Common myeloid progenitor, CD34-positive (primary cell): ENCODE measurements at regions not wholly inside any gene's neighbourhood (a gene's known extent, or its start where the extent isn't known, plus 50 kb on each side); places are given as distances from the start of the nearest gene placed in this dataset.

Source experiments
- CTCF ChIA-PET: fragments of 350-600 bp; sonication (Branson Sonifier 250); formaldehyde crosslinking; loops from one replicate; lab custom pipeline; 2021; ENCODE audit warnings: antibody characterized with exemption; lab: Charles Lee
- POLR2A ChIA-PET: fragments of 350-600 bp; sonication (Branson Sonifier 250); formaldehyde crosslinking; loops from one replicate; lab custom pipeline; 2021; ENCODE audit warnings: antibody characterized with exemption; lab: Charles Lee
- DNase-seq, 3 donors: peaks; one replicate each; pipeline versions ENCODE4 v3.0.0 to v3.0.0-alpha.2; 2013
- H3K27ac ChIP-seq, 2 experiments: 1 replicate in 1 of 2; 2 replicates in 1 of 2; pipeline ENCODE4 v1.7.0; 2013; ENCODE audit warnings: inconsistent platforms in 2 of 2, low read length in 2 of 2, mild to moderate bottlenecking in 2 of 2, low read depth in 1 of 2, moderate library complexity in 1 of 2; ENCODE audit not compliant: severe bottlenecking in 2 of 2, insufficient read depth in 1 of 2, poor library complexity in 1 of 2
- H3K27me3 ChIP-seq, 5 experiments: replicated peaks in 2 of 5; 1 replicate in 3 of 5; 2 replicates in 2 of 5; pipeline versions ENCODE4 v1.6.1 to v1.7.0; 2013; ENCODE audit warnings: low read length in 4 of 5, mild to moderate bottlenecking in 2 of 5, moderate library complexity in 2 of 5, inconsistent platforms in 1 of 5; ENCODE audit not compliant: insufficient read depth in 5 of 5, control insufficient read depth in 4 of 5
- H3K36me3 ChIP-seq, 4 experiments: 1 replicate in 2 of 4; 2 replicates in 2 of 4; pipeline versions ENCODE4 v1.6.1 to v1.7.0; 2013; ENCODE audit warnings: low read length in 3 of 4, control low read depth in 1 of 4, mild to moderate bottlenecking in 1 of 4; ENCODE audit not compliant: control insufficient read depth in 4 of 4, insufficient read depth in 4 of 4
- H3K4me1 ChIP-seq, 4 experiments: 1 replicate in 3 of 4; 2 replicates in 1 of 4; pipeline versions ENCODE4 v1.6.1 to v1.7.1; 2013; ENCODE audit warnings: low read length in 3 of 4, mild to moderate bottlenecking in 3 of 4, control low read depth in 1 of 4, inconsistent platforms in 1 of 4, moderate library complexity in 1 of 4; ENCODE audit not compliant: control insufficient read depth in 4 of 4, insufficient read depth in 4 of 4; ENCODE audit errors: control extremely low read depth in 1 of 4
- H3K4me3 ChIP-seq, 7 experiments: 1 replicate in 4 of 7; 2 replicates in 3 of 7; pipeline versions ENCODE4 v1.5.1 to v1.7.0; 2013; ENCODE audit warnings: mild to moderate bottlenecking in 7 of 7, low read length in 6 of 7, moderate library complexity in 6 of 7, inconsistent platforms in 2 of 7, low read depth in 2 of 7, control low read depth in 1 of 7; ENCODE audit not compliant: insufficient read depth in 4 of 7, control insufficient read depth in 1 of 7; ENCODE audit errors: extremely low read depth in 1 of 7
- H3K9me3 ChIP-seq, 5 experiments: 1 replicate in 4 of 5; 2 replicates in 1 of 5; pipeline versions ENCODE4 v1.6.1 to v1.7.1; 2013; ENCODE audit warnings: low read length in 4 of 5, mild to moderate bottlenecking in 2 of 5, inconsistent platforms in 1 of 5, low read depth in 1 of 5, moderate library complexity in 1 of 5; ENCODE audit not compliant: control insufficient read depth in 4 of 5, insufficient read depth in 2 of 5; ENCODE audit errors: control extremely low read depth in 1 of 5
- WGBS: methylation state at CpG from one replicate; pipeline ENCODE4 v1.1.5; 2013; ENCODE audit not compliant: insufficient coverage; 5-methylcytosine and 5-hydroxymethylcytosine counted together

GRCh38 chr5:145557345-145557744 is 277.8 kb downstream of the PRELID2 start:
- POLR2A ChIA-PET, result no interaction called here
- H3K4me3 ChIP-seq, result no peak overlapping the region

GRCh38 chr5:145554399-145554798 is 280.7 kb downstream of the PRELID2 start:
- ChIA-PET CTCF (no interaction called here), POLR2A (no interaction called here)
- no peak for DNase-seq
- Histone ChIP-seq H3K9me3 (no peaks in the 10 kb centered on the region), H3K27me3 (no peaks in the 10 kb centered on the region), H3K4me1 (no peaks in the 10 kb centered on the region), H3K36me3 (no peaks in the 10 kb centered on the region), H3K4me3 (no peak overlapping the region), H3K27ac (no peak overlapping the region)

More at GRCh38 chr5:145557345-145557744, 277.8 kb downstream of the PRELID2 start:
- H3K9me3 ChIP-seq, result no peaks in the 10 kb centered on the region
- 100% methylated on average over 1 of the region's 1 CpG for WGBS
- no peaks in the 10 kb centered on the region for H3K36me3 ChIP-seq
- CTCF ChIA-PET, result no interaction called here
- no peaks in the 10 kb centered on the region for H3K27me3 ChIP-seq
- no peak for DNase-seq
- no peak overlapping the region for H3K27ac ChIP-seq
- no peaks in the 10 kb centered on the region for H3K4me1 ChIP-seq

DNA sequence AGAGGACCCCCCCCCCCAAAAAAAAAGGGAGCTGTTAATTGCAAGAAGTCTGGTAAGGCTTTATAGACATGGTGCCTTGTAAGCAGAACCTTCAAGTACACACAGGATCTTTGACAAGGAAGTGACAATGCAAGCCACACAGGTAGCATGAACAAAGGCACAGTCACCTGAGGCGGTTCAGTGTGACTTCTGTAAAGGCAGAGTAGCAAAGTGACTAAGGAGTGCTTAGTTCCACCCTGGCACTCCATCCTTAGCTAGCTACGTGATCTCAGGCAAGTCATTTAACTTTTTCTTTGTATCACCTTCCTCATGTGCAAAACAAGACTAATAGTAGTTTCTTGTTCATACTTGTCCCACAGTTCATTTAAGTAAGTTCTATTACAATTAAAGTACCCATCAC is 282.0 kb downstream of the PRELID2 start:
- CTCF ChIA-PET, result no interaction called here
- Histone ChIP-seq H3K36me3 (no peaks in the 10 kb centered on the region), H3K27me3 (no peaks in the 10 kb centered on the region), H3K4me1 (no peaks in the 10 kb centered on the region), H3K27ac (no peak overlapping the region), H3K4me3 (no peak overlapping the region), H3K9me3 (no peaks in the 10 kb centered on the region)
- POLR2A ChIA-PET, result no interaction called here
- 100% methylated on average over 1 of the region's 2 CpGs for WGBS
- no peak for DNase-seq

- Histone ChIP-seq H3K4me3 (no peak overlapping the region), H3K27ac (no peak overlapping the region), H3K36me3 (no peaks in the 10 kb centered on the region), H3K9me3 (no peaks in the 10 kb centered on the region), H3K27me3 (no peaks in the 10 kb centered on the region), H3K4me1 (no peaks in the 10 kb centered on the region)
- ChIA-PET CTCF (no interaction called here), POLR2A (no interaction called here)
- 88% methylated on average over 1 of the region's 1 CpG for WGBS
- no peak for DNase-seq
These were observed 283.4 kb downstream of the PRELID2 start for GRCh38 chr5:145551714-145552113.

DNA sequence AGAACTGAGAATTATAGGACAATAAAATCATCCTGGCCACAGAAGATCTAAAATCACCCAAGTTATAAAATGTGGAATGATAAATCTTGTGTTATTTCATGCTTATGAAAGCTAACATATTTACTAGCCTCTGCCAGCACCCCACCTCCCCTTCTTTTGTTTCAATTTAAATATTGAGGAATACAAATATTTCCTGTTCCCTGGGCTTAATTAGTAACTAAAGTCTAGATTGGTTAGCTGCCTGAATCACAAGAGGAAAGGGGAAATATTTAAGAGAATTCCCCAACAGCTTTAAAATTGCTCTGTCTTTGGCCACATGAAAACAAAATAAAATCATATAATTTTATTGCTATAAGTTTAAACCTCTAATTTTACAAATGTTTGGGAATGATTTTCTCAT is 287.0 kb downstream of the PRELID2 start:
- DNase-seq, result no peak
- H3K4me3 ChIP-seq, result no peak overlapping the region
- H3K27me3 ChIP-seq, result no peaks in the 10 kb centered on the region
- no peak overlapping the region for H3K27ac ChIP-seq
- no peaks in the 10 kb centered on the region for H3K9me3 ChIP-seq
- no peaks in the 10 kb centered on the region for H3K36me3 ChIP-seq
- POLR2A ChIA-PET, result no interaction called here
- CTCF ChIA-PET, result no interaction called here
- H3K4me1 ChIP-seq, result no peaks in the 10 kb centered on the region

DNA sequence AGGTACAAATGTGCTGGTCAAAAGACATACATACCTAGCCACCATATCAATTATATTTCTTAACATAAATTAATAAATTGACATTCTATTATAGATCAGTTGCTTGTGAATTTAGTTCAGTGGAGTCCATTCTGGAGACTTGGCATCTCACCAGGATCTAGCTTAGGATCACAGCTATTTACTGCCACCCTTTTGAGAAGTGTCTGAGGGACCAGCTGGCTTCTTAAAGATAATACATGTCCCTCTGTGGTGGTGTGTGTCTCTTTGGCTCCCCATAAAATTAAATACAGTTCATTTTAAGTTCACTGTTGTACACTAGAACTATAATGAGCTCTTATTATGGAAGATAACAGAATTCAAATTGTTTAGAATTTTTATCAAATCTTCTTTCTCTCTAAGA is 290.7 kb downstream of the PRELID2 start:
- H3K4me1 ChIP-seq, result no peaks in the 10 kb centered on the region
- DNase-seq, result no peak
- ChIA-PET CTCF (no interaction called here), POLR2A (no interaction called here)
- no peaks in the 10 kb centered on the region for H3K27me3 ChIP-seq
- no peaks in the 10 kb centered on the region for H3K9me3 ChIP-seq
- no peaks in the 10 kb centered on the region for H3K36me3 ChIP-seq
- H3K27ac ChIP-seq, result no peak overlapping the region
- H3K4me3 ChIP-seq, result no peak overlapping the region

DNA sequence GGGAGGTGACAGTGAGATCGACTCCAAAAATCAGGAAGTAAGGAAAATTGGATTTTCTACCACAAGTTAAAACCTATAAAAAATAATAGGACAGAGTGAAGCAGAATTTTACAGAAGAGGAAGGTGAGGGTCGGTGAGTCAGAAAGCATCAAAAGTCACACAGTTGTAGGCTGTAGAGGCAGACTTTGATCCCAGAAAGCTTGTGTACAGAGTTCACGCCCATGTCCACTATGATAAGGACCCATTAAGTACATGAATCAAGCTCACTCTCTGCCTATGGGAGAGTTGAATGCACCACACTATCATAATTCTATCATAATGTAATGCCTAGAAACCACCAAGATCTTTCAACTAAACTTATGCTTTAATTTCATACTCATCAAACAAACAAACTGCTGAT is 291.2 kb downstream of the PRELID2 start:
- ChIA-PET CTCF (no interaction called here), POLR2A (no interaction called here)
- Histone ChIP-seq H3K4me3 (no peak overlapping the region), H3K27me3 (no peaks in the 10 kb centered on the region), H3K4me1 (no peaks in the 10 kb centered on the region), H3K9me3 (no peaks in the 10 kb centered on the region), H3K36me3 (no peaks in the 10 kb centered on the region), H3K27ac (no peak overlapping the region)
- no peak for DNase-seq
- WGBS, result 96% methylated on average over 2 of the region's 3 CpGs

GRCh38 chr5:145540375-145540774 is 294.8 kb downstream of the PRELID2 start:
- CTCF ChIA-PET, result no interaction called here
- DNase-seq, result no peak
- Histone ChIP-seq H3K36me3 (no peaks in the 10 kb centered on the region), H3K27ac (no peak overlapping the region), H3K4me3 (no peak overlapping the region), H3K4me1 (no peaks in the 10 kb centered on the region), H3K9me3 (peaks cover 0 to 7% (median 0%) of the 10 kb centered on the region in 5 experiments), H3K27me3 (no peaks in the 10 kb centered on the region)
- POLR2A ChIA-PET, result no interaction called here
- no CpG with 5 or more reads among the region's 1 CpG for WGBS
